Uterus (tissue), 2 donors: ENCODE measurements at regions not wholly inside any gene's neighbourhood (a gene's known extent, or its start where the extent isn't known, plus 50 kb on each side); places are given as distances from the start of the nearest gene placed in this dataset.

ENCODE experiments used
- CTCF ChIP-seq, 4 experiments: fragments of 200-600 bp in 2 of 4; fragments of 450-650 bp in 2 of 4; sonication (generic) in 2 of 4; IDR thresholded peaks; one replicate each; pipeline ENCODE4 v1.5.1; 2016 to 2019; ENCODE audit warnings: antibody characterized with exemption in 4 of 4, mild to moderate bottlenecking in 2 of 4, moderate library complexity in 1 of 4
- POLR2A ChIP-seq, 2 donors: fragments of 450-650 bp; IDR thresholded peaks; one replicate each; pipeline ENCODE4 v1.6.1; 2016; ENCODE audit warnings: antibody characterized with exemption in 2 of 2, mild to moderate bottlenecking in 1 of 2, moderate library complexity in 1 of 2

GRCh38 chr3:17964108-17964507, 221.7 kb upstream of the TBC1D5 start:
- no peak for TF ChIP-seq POLR2A (IDR thresholded peaks at IDR 0.05)
- TF ChIP-seq CTCF (IDR thresholded peaks at IDR 0.05) = no peak
